A549 (cell line): ENCODE measurements at regions not wholly inside any gene's neighbourhood (a gene's known extent, or its start where the extent isn't known, plus 50 kb on each side); places are given as distances from the start of the nearest gene placed in this dataset.

Source experiments
- EHMT2 ChIP-seq: fragments of 200-600 bp; sonication (generic); IDR thresholded peaks from 2 replicates; pipeline ENCODE4 v1.6.1; 2016; ENCODE audit warnings: antibody characterized with exemption, low read depth, mild to moderate bottlenecking, moderate library complexity
- ELK1 ChIP-seq: fragments of 150-350 bp; IDR thresholded peaks from 2 replicates; pipeline ENCODE4 v1.6.1; 2014; ENCODE audit warnings: low read depth, mild to moderate bottlenecking, low read length
- HMGXB4 ChIP-seq: fragments of 250-450 bp; sonication (Bioruptor Pico); IDR thresholded peaks from 2 replicates; pipeline ENCODE4 v1.5.0; 2021; ENCODE audit warnings: mild to moderate bottlenecking, moderate library complexity, borderline replicate concordance
- RCOR1 ChIP-seq: fragments of 150-350 bp; IDR thresholded peaks from 2 replicates; pipeline ENCODE4 v1.6.1; 2014; ENCODE audit warnings: antibody characterized with exemption, low read length, low read depth
- RFX5 ChIP-seq: fragments of 450-650 bp; IDR thresholded peaks from 2 replicates; pipeline ENCODE4 v1.7.1; 2014; ENCODE audit warnings: antibody characterized with exemption, mild to moderate bottlenecking, moderate library complexity

GRCh38 chr4:184900184-184900583 is 74.4 kb upstream of the ACSL1 start:
- no peak for TF ChIP-seq RFX5
- no peak for TF ChIP-seq RCOR1
- no peak for TF ChIP-seq EHMT2
- no peak for TF ChIP-seq HMGXB4 (CRISPR knock-in tag)
- TF ChIP-seq ELK1 = no peak
